ENCODE measurements at regions not wholly inside any gene's neighbourhood (a gene's known extent, or its start where the extent isn't known, plus 50 kb on each side); places are given as distances from the start of the nearest gene placed in this dataset.

- DNase-seq (ENCODE audit: low spot score) = no peak
These were observed 86.5 kb downstream of the ADRA2C start for GRCh38 chr4:3852711-3853110.

GRCh38 chr4:3853388-3854035 is 87.3 kb downstream of the ADRA2C start:
- DNase-seq (ENCODE audit: low spot score) = no peak

GRCh38 chr4:3854661-3855060 is 88.5 kb downstream of the ADRA2C start:
- DNase-seq (ENCODE audit: low spot score) = no peak

- no peak for DNase-seq (ENCODE audit: low spot score)
These were observed 89.5 kb downstream of the ADRA2C start for GRCh38 chr4:3855646-3856045.

- DNase-seq (ENCODE audit: low spot score) = no peak
These were observed 90.5 kb downstream of the ADRA2C start for GRCh38 chr4:3856604-3857204.

GRCh38 chr4:3857269-3857926 is 91.2 kb downstream of the ADRA2C start:
- DNase-seq (ENCODE audit: low spot score) = no peak

GRCh38 chr4:3858046-3858730 is 92.0 kb downstream of the ADRA2C start:
- no peak for DNase-seq (ENCODE audit: low spot score)

GRCh38 chr4:3858765-3859388 is 92.7 kb downstream of the ADRA2C start:
- no peak for DNase-seq (ENCODE audit: low spot score)

- DNase-seq (ENCODE audit: low spot score) = no peak
These were observed 93.4 kb downstream of the ADRA2C start for GRCh38 chr4:3859571-3859970.

GRCh38 chr4:3860061-3860912 is 94.1 kb downstream of the ADRA2C start:
- no peak for DNase-seq (ENCODE audit: low spot score)

- DNase-seq (ENCODE audit: low spot score) = no peak
These were observed 94.9 kb downstream of the ADRA2C start for GRCh38 chr4:3860913-3861636.

GRCh38 chr4:3861720-3862639 is 95.8 kb downstream of the ADRA2C start:
- DNase-seq (ENCODE audit: low spot score) = no peak

GRCh38 chr4:3862640-3863420 is 96.6 kb downstream of the ADRA2C start:
- peak; percentile 95 for DNase-seq (ENCODE audit: low spot score)

- no peak for DNase-seq (ENCODE audit: low spot score)
These were observed 97.9 kb downstream of the ADRA2C start for GRCh38 chr4:3863841-3864741.

- DNase-seq (ENCODE audit: low spot score) = no peak
These were observed 98.8 kb downstream of the ADRA2C start for GRCh38 chr4:3864742-3865721.

- no peak for DNase-seq (ENCODE audit: low spot score)
These were observed 100.0 kb downstream of the ADRA2C start for GRCh38 chr4:3865986-3866812.
